ENCODE measurements at regions not wholly inside any gene's neighbourhood (a gene's known extent, or its start where the extent isn't known, plus 50 kb on each side); places are given as distances from the start of the nearest gene placed in this dataset.

GRCh38 chr2:8406271-8406670, 275.6 kb upstream of the ID2 start:
- TF ChIP-seq CTCF (IDR thresholded peaks at IDR 0.05; ENCODE audit: insufficient read depth, low read length, missing control alignments) = no peak
- DNase-seq (ENCODE audit: low read depth, low spot score) = no peak
- no peak overlapping the region for H3K4me3 ChIP-seq (ENCODE audit: low read depth, low read length)
- ChIA-PET CTCF (interaction anchor here (1.2 to 1.6 kb wide), 3 partner anchors 10 to 18 kb away, joined by 3 to 5 read pairs (median 4); no protein-coding TSS in a partner anchor), POLR2A (interaction anchor here (2.1 kb wide), 1 partner anchor 276 kb away, joined by 8 read pairs; the partner anchor contains the start of gene ID2)

DNA sequence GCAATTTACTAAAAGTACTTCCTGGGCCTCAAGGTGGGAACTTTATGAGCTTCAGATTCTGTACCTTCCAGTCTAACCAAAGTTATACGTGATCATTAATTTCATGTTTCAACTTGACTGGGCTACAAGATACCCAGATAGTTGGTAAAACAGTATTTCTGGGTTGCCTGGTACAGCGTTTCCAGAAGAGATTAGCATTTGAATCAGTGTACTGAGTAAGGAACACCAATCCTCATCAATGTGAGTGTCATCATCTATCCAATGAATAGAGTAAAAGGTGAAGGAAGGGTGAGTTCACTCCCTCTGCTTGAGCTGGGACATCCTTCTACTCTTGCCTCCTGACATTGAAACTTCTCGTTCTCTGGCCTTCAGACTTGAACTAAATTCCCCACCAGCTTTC, 274.5 kb upstream of the ID2 start:
- no peak overlapping the region for H3K4me3 ChIP-seq (ENCODE audit: low read depth, low read length)
- ChIA-PET CTCF (interaction anchor here (1.2 to 1.4 kb wide), 3 partner anchors 10 to 16 kb away, joined by 3 to 5 read pairs (median 3); no protein-coding TSS in a partner anchor), POLR2A (no interaction called here)
- DNase-seq (ENCODE audit: low read depth, low spot score) = no peak
- TF ChIP-seq CTCF (IDR thresholded peaks at IDR 0.05; ENCODE audit: insufficient read depth, low read length, missing control alignments) = no peak

DNA sequence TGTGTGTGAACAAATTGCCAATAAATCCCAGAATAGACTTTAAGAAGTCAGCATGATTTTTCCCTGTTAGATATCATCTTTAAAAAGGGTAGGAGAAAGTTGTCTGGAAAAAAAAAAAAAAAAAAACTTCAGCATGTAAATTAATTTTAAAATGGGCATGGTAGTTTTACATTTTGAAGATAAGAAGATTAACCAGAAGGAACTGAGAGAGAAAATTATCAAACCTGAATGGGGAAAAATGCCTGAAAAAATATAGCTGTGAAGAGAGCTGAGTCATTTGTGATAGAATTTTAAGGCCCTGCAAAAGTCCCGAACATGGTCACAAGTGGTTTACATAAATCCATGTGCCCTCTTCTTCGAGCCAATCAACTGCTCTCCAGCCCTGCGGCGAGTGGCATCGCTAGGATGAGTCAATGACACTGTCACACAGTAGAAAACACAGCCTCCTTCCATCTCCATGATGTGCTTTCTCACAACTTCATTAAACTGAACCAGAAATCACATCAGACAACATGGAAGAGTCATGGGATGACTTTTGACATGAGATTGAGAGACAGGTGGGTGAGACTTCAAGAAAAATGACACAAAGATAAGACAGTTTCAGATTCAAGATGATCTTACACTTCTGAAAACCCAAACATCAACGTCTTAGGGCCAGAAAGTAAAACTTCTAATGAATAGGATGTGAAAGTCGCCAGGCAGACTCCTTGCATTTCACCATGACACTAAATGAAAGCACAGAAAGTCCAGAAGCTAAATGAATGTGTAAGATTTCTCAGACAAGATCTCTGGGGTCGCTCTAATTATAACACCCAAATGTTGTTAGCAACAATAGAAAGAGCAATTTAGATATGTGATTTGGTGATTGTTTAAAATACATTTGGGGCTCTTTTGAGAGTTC, 273.0 kb upstream of the ID2 start:
- POLR2A ChIA-PET = interaction anchor here (1.4 kb wide), 1 partner anchor 273 kb away, joined by 6 read pairs; the partner anchor contains the start of gene ID2
- DNase-seq (ENCODE audit: low read depth, low spot score) = no peak
- CTCF ChIA-PET = interaction anchor here (1.1 to 1.5 kb wide), 2 partner anchors 14 to 17 kb away, joined by 4 to 5 read pairs; no protein-coding TSS in a partner anchor
- no peak for TF ChIP-seq CTCF (IDR thresholded peaks at IDR 0.05; ENCODE audit: insufficient read depth, low read length, missing control alignments)
- no peak overlapping the region for H3K4me3 ChIP-seq (ENCODE audit: low read depth, low read length)

- no peak overlapping the region for H3K4me3 ChIP-seq (ENCODE audit: low read depth, low read length)
- TF ChIP-seq CTCF (IDR thresholded peaks at IDR 0.05; ENCODE audit: insufficient read depth, low read length, missing control alignments) = no peak
- no peak for DNase-seq (ENCODE audit: low read depth, low spot score)
- ChIA-PET POLR2A (interaction anchor here (1.4 kb wide), 1 partner anchor 272 kb away, joined by 6 read pairs; the partner anchor contains the start of gene ID2), CTCF (interaction anchor here (1.1 to 1.5 kb wide), 2 partner anchors 14 to 18 kb away, joined by 4 to 5 read pairs; no protein-coding TSS in a partner anchor)
These were observed 272.2 kb upstream of the ID2 start for GRCh38 chr2:8409461-8410260.

GRCh38 chr2:8412082-8412481, 269.8 kb upstream of the ID2 start:
- no peak for TF ChIP-seq CTCF (IDR thresholded peaks at IDR 0.05; ENCODE audit: insufficient read depth, low read length, missing control alignments)
- no peak overlapping the region for H3K4me3 ChIP-seq (ENCODE audit: low read depth, low read length)
- ChIA-PET POLR2A (no interaction called here), CTCF (no interaction called here)
- no peak for DNase-seq (ENCODE audit: low read depth, low spot score)
